ENCODE measurements at regions not wholly inside any gene's neighbourhood (a gene's known extent, or its start where the extent isn't known, plus 50 kb on each side); places are given as distances from the start of the nearest gene placed in this dataset.

DNA sequence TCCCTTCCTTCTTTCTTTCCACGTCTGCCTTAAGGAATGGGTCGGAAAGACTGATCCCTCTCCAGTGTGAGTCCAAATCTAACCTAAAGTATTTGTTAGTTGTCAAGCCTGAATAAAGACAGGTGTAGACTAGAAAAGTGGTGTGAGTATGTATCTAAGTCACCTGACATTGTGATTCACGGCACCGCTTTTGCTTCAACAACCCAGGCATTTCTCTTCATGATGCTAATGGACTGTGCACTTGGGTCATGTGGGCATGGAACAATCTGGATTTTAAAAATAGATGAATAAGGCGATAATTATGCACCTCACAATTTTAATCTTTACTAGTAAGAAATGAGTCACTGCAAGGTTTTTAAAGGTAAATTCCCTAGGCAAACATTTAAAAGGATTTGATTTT lies 107.5 kb downstream of the LIPG start:
- TF ChIP-seq CTCF (conservative IDR thresholded peaks at IDR 0.05; ENCODE audit: low read length) (no peak), EZH2phosphoT487 (IDR thresholded peaks at IDR 0.05; ENCODE audit: borderline replicate concordance) (no peak)
